ENCODE measurements at regions not wholly inside any gene's neighbourhood (a gene's known extent, or its start where the extent isn't known, plus 50 kb on each side); places are given as distances from the start of the nearest gene placed in this dataset. TPM values are rescaled to one million over a fixed set of nuclear protein-coding genes. Genes with fewer than 3 reads are reported as not detected.
"Not testable (repeated sequence)": the region's sequence is repeated elsewhere in the genome, so short reads cannot be mapped to it uniquely, and the experiment has no call there.

DNA sequence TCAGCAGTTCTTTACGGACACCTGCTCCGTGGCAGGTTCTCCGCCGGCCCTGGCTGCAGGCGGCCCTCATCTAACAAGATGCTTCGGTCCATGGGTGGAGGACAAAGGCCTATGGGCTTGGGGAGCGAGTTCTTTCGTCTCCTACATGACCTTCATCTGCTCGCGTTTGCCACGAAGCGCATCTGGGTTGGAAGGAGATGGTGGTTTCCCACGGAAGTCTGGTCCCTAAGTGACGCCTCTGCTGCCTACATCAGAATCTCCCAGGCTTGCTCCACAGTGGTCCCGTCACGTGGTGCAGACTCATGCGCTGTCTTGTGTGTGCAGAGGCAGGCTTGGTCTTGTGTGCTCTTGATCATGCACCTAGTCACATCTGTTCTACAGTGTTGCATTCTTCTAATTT, 341.7 kb downstream of the CACNA1B start:
- not testable (repeated sequence) for H3K9me3 ChIP-seq (ENCODE audit: low read depth, low read length); H3K4me3 ChIP-seq (ENCODE audit: insufficient read depth, low read length); H3K27me3 ChIP-seq (ENCODE audit: insufficient read depth, low read length); H3K4me1 ChIP-seq (ENCODE audit: insufficient read depth, low read length); H3K27ac ChIP-seq (ENCODE audit: low read depth, low read length); H3K79me2 ChIP-seq (ENCODE audit: insufficient read depth, low read length); H3K36me3 ChIP-seq (ENCODE audit: insufficient read depth, low read length); DNase-seq (ENCODE audit: insufficient read length, low spot score, missing footprints); H2AFZ ChIP-seq (ENCODE audit: low read length); H4K20me1 ChIP-seq (ENCODE audit: insufficient read depth, low read length); H3K4me2 ChIP-seq (ENCODE audit: insufficient read depth, low read length)

GRCh38 chr9:138221446-138222054, 344.0 kb downstream of the CACNA1B start:
- DNase-seq (ENCODE audit: insufficient read length, low spot score, missing footprints); H3K4me1 ChIP-seq (ENCODE audit: insufficient read depth, low read length); H3K9me3 ChIP-seq (ENCODE audit: low read depth, low read length); H3K79me2 ChIP-seq (ENCODE audit: insufficient read depth, low read length); H3K36me3 ChIP-seq (ENCODE audit: insufficient read depth, low read length); H4K20me1 ChIP-seq (ENCODE audit: insufficient read depth, low read length); H3K4me3 ChIP-seq (ENCODE audit: insufficient read depth, low read length); H2AFZ ChIP-seq (ENCODE audit: low read length); H3K27ac ChIP-seq (ENCODE audit: low read depth, low read length); H3K4me2 ChIP-seq (ENCODE audit: insufficient read depth, low read length); H3K27me3 ChIP-seq (ENCODE audit: insufficient read depth, low read length): not testable (repeated sequence)

GRCh38 chr9:138237099-138237498, 359.5 kb downstream of the CACNA1B start:
- not testable (repeated sequence) for H3K27ac ChIP-seq (ENCODE audit: low read depth, low read length); H4K20me1 ChIP-seq (ENCODE audit: insufficient read depth, low read length); H3K4me2 ChIP-seq (ENCODE audit: insufficient read depth, low read length); H3K27me3 ChIP-seq (ENCODE audit: insufficient read depth, low read length); H2AFZ ChIP-seq (ENCODE audit: low read length); H3K9me3 ChIP-seq (ENCODE audit: low read depth, low read length); H3K36me3 ChIP-seq (ENCODE audit: insufficient read depth, low read length); H3K4me3 ChIP-seq (ENCODE audit: insufficient read depth, low read length); H3K4me1 ChIP-seq (ENCODE audit: insufficient read depth, low read length); H3K79me2 ChIP-seq (ENCODE audit: insufficient read depth, low read length); DNase-seq (ENCODE audit: insufficient read length, low spot score, missing footprints)

- not testable (repeated sequence) for H3K4me3 ChIP-seq (ENCODE audit: insufficient read depth, low read length); H3K27ac ChIP-seq (ENCODE audit: low read depth, low read length); H3K36me3 ChIP-seq (ENCODE audit: insufficient read depth, low read length); H2AFZ ChIP-seq (ENCODE audit: low read length); H4K20me1 ChIP-seq (ENCODE audit: insufficient read depth, low read length); H3K9me3 ChIP-seq (ENCODE audit: low read depth, low read length); H3K27me3 ChIP-seq (ENCODE audit: insufficient read depth, low read length); H3K4me1 ChIP-seq (ENCODE audit: insufficient read depth, low read length); DNase-seq (ENCODE audit: insufficient read length, low spot score, missing footprints); H3K79me2 ChIP-seq (ENCODE audit: insufficient read depth, low read length); H3K4me2 ChIP-seq (ENCODE audit: insufficient read depth, low read length)
These were observed 405.3 kb downstream of the CACNA1B start for GRCh38 chr9:138282903-138283302.

Small RNAs in the stretch of these regions (small RNA-seq; reads per million reads assigned to genes)
- gene RNU6-785P, result not detected

Measured in osteoblast (primary cell).